ENCODE measurements at regions not wholly inside any gene's neighbourhood (a gene's known extent, or its start where the extent isn't known, plus 50 kb on each side); places are given as distances from the start of the nearest gene placed in this dataset.

DNA sequence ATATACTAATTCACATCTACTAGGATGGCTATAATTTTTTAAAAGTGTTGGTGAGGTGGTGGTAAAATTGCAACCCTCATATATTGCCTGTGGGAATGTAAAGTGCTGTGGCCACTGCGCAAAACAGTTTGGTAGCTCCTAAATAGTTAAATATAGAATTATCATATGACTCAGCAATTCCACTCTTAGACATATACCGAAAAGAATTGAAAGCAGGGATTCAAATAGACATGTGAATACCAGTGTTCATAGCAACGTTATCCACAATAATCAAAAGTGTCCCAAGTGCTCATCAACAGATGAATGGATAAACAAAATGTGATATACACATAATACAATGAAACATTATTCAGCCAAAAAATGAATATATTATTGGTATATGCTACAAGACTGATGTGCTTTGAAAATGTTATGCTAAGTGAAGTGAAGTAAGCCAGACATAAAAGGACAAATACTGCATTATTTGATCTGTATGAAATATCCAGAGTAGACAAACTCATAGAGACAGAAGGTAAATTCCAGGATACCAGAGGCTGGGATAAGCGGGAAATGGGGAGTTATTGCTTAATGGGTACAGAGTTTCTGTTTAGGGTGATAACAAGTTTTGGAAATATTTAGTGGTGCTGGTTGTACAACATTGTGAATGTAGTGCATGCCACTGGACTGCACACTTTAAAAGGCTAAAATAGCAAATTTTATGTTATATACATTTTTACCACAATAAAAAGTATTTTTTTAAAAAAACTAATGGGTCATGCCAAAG lies 342.5 kb downstream of the SEC16B start:
- CTCF ChIA-PET = no interaction called here
- intact Hi-C loops (cut with micrococcal nuclease) = no loop called here
- Mint-ChIP-seq H3K27me3 (no peaks in the 10 kb centered on the region), H3K4me1 (ENCODE audit: low read depth) (no peaks in the 10 kb centered on the region), H3K27ac (no peak overlapping the region), H3K36me3 (ENCODE audit: low read depth) (no peaks in the 10 kb centered on the region), H3K4me3 (no peak overlapping the region), H3K9me3 (peaks cover 10% of the 10 kb centered on the region)
- ATAC-seq = no peak
- TF ChIP-seq, protein P1, sequence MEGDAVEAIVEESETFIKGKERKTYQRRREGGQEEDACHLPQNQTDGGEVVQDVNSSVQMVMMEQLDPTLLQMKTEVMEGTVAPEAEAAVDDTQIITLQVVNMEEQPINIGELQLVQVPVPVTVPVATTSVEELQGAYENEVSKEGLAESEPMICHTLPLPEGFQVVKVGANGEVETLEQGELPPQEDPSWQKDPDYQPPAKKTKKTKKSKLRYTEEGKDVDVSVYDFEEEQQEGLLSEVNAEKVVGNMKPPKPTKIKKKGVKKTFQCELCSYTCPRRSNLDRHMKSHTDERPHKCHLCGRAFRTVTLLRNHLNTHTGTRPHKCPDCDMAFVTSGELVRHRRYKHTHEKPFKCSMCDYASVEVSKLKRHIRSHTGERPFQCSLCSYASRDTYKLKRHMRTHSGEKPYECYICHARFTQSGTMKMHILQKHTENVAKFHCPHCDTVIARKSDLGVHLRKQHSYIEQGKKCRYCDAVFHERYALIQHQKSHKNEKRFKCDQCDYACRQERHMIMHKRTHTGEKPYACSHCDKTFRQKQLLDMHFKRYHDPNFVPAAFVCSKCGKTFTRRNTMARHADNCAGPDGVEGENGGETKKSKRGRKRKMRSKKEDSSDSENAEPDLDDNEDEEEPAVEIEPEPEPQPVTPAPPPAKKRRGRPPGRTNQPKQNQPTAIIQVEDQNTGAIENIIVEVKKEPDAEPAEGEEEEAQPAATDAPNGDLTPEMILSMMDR (IDR thresholded peaks at IDR 0.05) = no peak
- DNase-seq = no peak
- POLR2A ChIA-PET = no interaction called here

DNA sequence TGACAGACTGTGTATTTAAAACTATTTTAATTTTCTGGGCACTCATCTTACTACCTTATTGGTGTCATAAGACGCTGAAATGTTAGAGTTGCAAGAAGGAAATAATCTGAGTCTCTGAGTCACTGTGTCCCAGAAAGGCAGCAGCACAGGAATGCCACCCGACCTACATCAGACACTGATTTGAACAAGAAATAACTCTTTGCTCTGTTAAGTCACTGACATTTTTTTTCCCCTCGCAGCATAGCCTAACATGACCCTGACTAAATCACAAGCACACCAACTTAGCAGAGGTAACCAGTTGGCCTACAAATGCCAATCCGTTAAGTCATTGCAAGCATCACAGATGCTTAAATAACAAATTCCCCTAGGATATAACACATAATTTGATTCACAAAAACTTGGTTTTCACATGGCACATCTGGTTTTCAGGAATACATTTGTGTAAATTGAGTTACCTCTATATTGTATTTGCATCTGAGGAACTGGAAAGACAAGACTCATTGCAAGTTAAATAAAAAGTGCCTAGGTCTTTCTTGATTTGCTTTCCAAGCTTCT lies 349.1 kb downstream of the SEC16B start:
- H3K4me3 Mint-ChIP-seq = no peak overlapping the region
- no peak overlapping the region for H3K27ac Mint-ChIP-seq
- peaks cover 4% of the 10 kb centered on the region for H3K9me3 Mint-ChIP-seq
- ATAC-seq = no peak
- TF ChIP-seq, protein P1 (IDR thresholded peaks at IDR 0.05) = no peak
- CTCF ChIA-PET = no interaction called here
- intact Hi-C loops (cut with micrococcal nuclease) = no loop called here
- no peaks in the 10 kb centered on the region for H3K36me3 Mint-ChIP-seq (ENCODE audit: low read depth)
- no peak for DNase-seq
- no peaks in the 10 kb centered on the region for H3K4me1 Mint-ChIP-seq (ENCODE audit: low read depth)
- H3K27me3 Mint-ChIP-seq = no peaks in the 10 kb centered on the region
- POLR2A ChIA-PET = no interaction called here

DNA sequence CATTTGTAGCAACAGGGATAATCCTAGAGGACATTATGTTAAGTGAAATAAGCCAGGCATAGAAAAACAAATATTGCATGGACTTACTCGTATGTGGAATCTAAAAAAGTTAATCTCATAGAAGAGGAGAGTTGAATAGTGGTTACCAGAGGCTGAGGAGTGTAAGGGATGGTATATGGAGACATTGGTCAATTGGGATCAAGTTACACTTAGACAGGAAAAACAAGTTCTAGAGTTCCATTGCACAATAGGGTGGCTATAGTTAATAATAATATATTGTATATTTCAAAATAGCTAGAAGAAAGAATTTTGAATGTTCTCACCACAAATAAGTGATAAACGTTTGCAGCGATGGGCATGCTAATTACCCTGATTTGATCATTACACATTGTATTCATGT lies 354.6 kb downstream of the SEC16B start:
- H3K27ac Mint-ChIP-seq = no peak overlapping the region
- CTCF ChIA-PET = no interaction called here
- POLR2A ChIA-PET = no interaction called here
- no peak overlapping the region for H3K4me3 Mint-ChIP-seq
- intact Hi-C loops (cut with micrococcal nuclease) = loop anchor here (10.0 kb wide), 1 partner anchor 60 kb away; no protein-coding TSS in a partner anchor
- no peak for ATAC-seq
- no peaks in the 10 kb centered on the region for H3K36me3 Mint-ChIP-seq (ENCODE audit: low read depth)
- TF ChIP-seq, protein P1 (IDR thresholded peaks at IDR 0.05) = no peak
- H3K9me3 Mint-ChIP-seq = no peaks in the 10 kb centered on the region
- H3K27me3 Mint-ChIP-seq = no peaks in the 10 kb centered on the region
- H3K4me1 Mint-ChIP-seq (ENCODE audit: low read depth) = no peaks in the 10 kb centered on the region
- no peak for DNase-seq

DNA sequence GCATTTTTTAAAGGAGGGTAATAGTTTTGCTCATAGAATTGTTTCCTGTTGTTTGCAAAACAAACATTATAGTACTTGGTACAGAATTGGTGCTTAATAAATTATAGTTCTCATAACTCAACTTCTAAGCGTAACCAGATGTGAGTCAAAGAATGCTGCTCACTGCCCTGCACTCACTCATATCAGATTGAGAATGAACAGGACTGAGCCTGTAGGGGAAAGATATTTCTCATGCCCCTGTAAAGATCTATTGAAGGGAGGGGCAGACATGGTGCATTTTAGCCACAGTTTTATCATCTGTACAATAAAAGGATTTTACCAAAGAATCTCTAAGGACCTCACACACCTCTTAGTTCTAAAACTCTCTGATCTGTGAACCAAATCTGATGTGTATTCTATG lies 358.5 kb downstream of the SEC16B start:
- no peak overlapping the region for H3K4me3 Mint-ChIP-seq
- H3K36me3 Mint-ChIP-seq (ENCODE audit: low read depth) = no peaks in the 10 kb centered on the region
- H3K9me3 Mint-ChIP-seq = no peaks in the 10 kb centered on the region
- H3K27me3 Mint-ChIP-seq = no peaks in the 10 kb centered on the region
- TF ChIP-seq, protein P1 (IDR thresholded peaks at IDR 0.05) = no peak
- ChIA-PET POLR2A (no interaction called here), CTCF (no interaction called here)
- intact Hi-C loops (cut with micrococcal nuclease) = loop anchor here (10.0 kb wide), 1 partner anchor 57 kb away; no protein-coding TSS in a partner anchor
- no peak for ATAC-seq
- no peak overlapping the region for H3K27ac Mint-ChIP-seq
- no peaks in the 10 kb centered on the region for H3K4me1 Mint-ChIP-seq (ENCODE audit: low read depth)
- no peak for DNase-seq

DNA sequence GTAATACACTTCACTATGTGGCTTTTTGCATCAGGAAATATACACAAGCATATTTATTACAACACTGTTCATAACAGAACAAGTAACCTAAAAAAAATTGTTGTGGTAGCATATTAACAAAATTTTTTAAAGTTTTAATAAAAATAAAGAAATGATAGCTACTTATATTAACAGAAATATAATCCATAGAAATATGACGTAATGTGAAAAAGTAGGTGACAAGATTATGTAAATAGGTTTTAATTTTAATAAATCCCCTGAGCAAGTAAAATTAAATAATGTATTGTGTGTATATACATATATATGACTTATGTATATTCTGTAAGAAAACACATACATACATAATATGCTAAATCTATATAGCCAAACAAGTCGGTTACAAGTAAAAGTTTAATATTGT lies 359.9 kb downstream of the SEC16B start:
- CTCF ChIA-PET = no interaction called here
- Mint-ChIP-seq H3K36me3 (ENCODE audit: low read depth) (no peaks in the 10 kb centered on the region), H3K27me3 (no peaks in the 10 kb centered on the region), H3K27ac (no peak overlapping the region), H3K4me1 (ENCODE audit: low read depth) (no peaks in the 10 kb centered on the region), H3K4me3 (no peak overlapping the region), H3K9me3 (peaks cover 3% of the 10 kb centered on the region)
- DNase-seq = no peak
- no peak for ATAC-seq
- intact Hi-C loops (cut with micrococcal nuclease) = loop anchor here (10.0 kb wide), 1 partner anchor 55 kb away; no protein-coding TSS in a partner anchor
- POLR2A ChIA-PET = no interaction called here
- TF ChIP-seq, protein P1 (IDR thresholded peaks at IDR 0.05) = no peak

Data from activated CD8-positive, alpha-beta T cell treated with anti-CD3 and anti-CD28 coated beads for 36 hours (primary cell).